ENCODE measurements at regions not wholly inside any gene's neighbourhood (a gene's known extent, or its start where the extent isn't known, plus 50 kb on each side); places are given as distances from the start of the nearest gene placed in this dataset.

GRCh38 chr12:118880720-118881493, 100.4 kb upstream of the SRRM4 start:
- CTCF ChIA-PET = no interaction called here
- POLR2A ChIA-PET = no interaction called here
- DNase-seq (no peak), ATAC-seq (no peak)
- Mint-ChIP-seq H3K4me3 (no peak overlapping the region), H3K27ac (no peak overlapping the region), H3K27me3 (no peaks in the 10 kb centered on the region), H3K9me3 (ENCODE audit: low read depth) (no peaks in the 10 kb centered on the region), H3K4me1 (no peaks in the 10 kb centered on the region), H3K36me3 (ENCODE audit: low read depth) (no peaks in the 10 kb centered on the region)
- intact Hi-C loops (cut with DNase I, micrococcal nuclease) = no loop called here

DNA sequence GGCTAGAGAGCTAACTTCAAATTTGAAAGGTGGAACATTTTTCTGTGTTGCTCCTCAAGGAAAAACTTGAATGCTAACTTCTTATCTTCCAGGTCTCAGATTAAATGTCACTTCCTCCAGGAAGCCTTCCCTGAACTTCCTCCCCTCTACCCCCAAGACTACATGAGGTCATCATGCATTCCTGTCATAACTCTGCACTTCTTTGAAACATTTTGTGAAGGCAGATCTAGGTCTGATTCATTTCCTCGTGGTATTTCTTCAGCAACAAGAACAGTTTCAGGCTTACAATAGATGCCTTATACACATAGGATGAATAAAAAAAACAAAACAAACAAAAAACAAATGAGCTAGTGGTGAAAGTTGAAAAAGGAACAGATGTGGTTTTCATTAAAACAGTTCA, 97.1 kb upstream of the SRRM4 start:
- H3K9me3 Mint-ChIP-seq (ENCODE audit: low read depth) = no peaks in the 10 kb centered on the region
- no peaks in the 10 kb centered on the region for H3K27me3 Mint-ChIP-seq
- no peak overlapping the region for H3K4me3 Mint-ChIP-seq
- no peaks in the 10 kb centered on the region for H3K36me3 Mint-ChIP-seq (ENCODE audit: low read depth)
- ChIA-PET POLR2A (no interaction called here), CTCF (no interaction called here)
- H3K4me1 Mint-ChIP-seq = no peaks in the 10 kb centered on the region
- ATAC-seq = no peak
- no peak for DNase-seq
- intact Hi-C loops (cut with DNase I, micrococcal nuclease) = no loop called here
- H3K27ac Mint-ChIP-seq = no peak overlapping the region

- no peaks in the 10 kb centered on the region for H3K9me3 Mint-ChIP-seq (ENCODE audit: low read depth)
- no peaks in the 10 kb centered on the region for H3K36me3 Mint-ChIP-seq (ENCODE audit: low read depth)
- DNase-seq = no peak
- ChIA-PET POLR2A (no interaction called here), CTCF (interaction anchor here (0.6 kb wide), 1 partner anchor 25 kb away, joined by 5 read pairs; no protein-coding TSS in a partner anchor)
- H3K4me1 Mint-ChIP-seq = no peaks in the 10 kb centered on the region
- no peak overlapping the region for H3K4me3 Mint-ChIP-seq
- ATAC-seq = no peak
- no peaks in the 10 kb centered on the region for H3K27me3 Mint-ChIP-seq
- no peak overlapping the region for H3K27ac Mint-ChIP-seq
- intact Hi-C loops (cut with DNase I, micrococcal nuclease) = no loop called here
These were observed 80.3 kb upstream of the SRRM4 start for GRCh38 chr12:118900993-118901392.

DNA sequence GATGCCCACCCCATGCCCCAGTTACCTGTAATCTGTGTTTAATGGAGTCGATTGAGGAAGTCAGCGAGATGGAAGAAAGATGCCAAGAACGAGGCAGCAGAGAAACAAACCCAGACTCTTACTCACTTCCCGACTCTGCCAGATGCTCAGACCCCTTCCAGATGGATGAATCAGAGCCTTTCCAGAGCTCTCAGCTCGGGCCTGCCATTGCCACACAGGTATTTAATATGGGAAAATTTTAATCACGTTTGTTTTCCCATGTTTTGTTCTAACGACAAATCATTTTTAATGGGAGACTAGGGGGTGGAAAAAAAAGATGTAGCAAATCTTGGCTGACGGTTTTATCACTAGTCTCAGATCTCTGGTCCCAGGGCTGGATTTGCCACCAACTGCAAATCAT, 72.5 kb upstream of the SRRM4 start:
- H3K4me3 Mint-ChIP-seq = no peak overlapping the region
- DNase-seq = no peak
- H3K4me1 Mint-ChIP-seq = no peaks in the 10 kb centered on the region
- H3K27me3 Mint-ChIP-seq = no peaks in the 10 kb centered on the region
- CTCF ChIA-PET = no interaction called here
- intact Hi-C loops (cut with DNase I, micrococcal nuclease) = no loop called here
- H3K9me3 Mint-ChIP-seq (ENCODE audit: low read depth) = no peaks in the 10 kb centered on the region
- POLR2A ChIA-PET = no interaction called here
- no peaks in the 10 kb centered on the region for H3K36me3 Mint-ChIP-seq (ENCODE audit: low read depth)
- no peak for ATAC-seq
- H3K27ac Mint-ChIP-seq = no peak overlapping the region

- ChIA-PET CTCF (interaction anchor here (1.2 kb wide), 1 partner anchor 11 kb away, joined by 3 read pairs; no protein-coding TSS in a partner anchor), POLR2A (no interaction called here)
- no peaks in the 10 kb centered on the region for H3K36me3 Mint-ChIP-seq (ENCODE audit: low read depth)
- intact Hi-C loops (cut with DNase I, micrococcal nuclease) = no loop called here
- H3K27me3 Mint-ChIP-seq = no peaks in the 10 kb centered on the region
- no peaks in the 10 kb centered on the region for H3K9me3 Mint-ChIP-seq (ENCODE audit: low read depth)
- no peak overlapping the region for H3K4me3 Mint-ChIP-seq
- H3K27ac Mint-ChIP-seq = no peak overlapping the region
- no peaks in the 10 kb centered on the region for H3K4me1 Mint-ChIP-seq
- ATAC-seq (no peak), DNase-seq (no peak)
These were observed 68.6 kb upstream of the SRRM4 start for GRCh38 chr12:118912697-118913270.

DNA sequence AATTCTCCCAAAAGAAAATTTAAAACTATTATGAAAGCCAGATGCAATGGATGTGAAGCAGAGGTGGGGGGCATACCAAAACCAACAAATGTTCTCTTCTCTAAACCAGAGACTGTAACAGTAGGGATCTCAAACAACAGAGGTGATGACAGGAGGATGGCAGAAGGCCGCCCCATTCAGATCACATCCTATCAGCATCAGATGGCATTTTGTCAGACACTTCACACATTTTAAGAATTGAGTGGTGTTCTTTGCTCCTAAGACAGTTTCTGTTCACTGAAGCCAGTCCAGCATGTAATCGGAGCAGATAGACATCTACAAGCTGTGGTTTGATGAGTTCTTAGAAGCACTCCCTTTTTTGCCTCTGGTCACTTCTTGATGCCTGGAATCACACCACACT, 59.6 kb upstream of the SRRM4 start:
- Mint-ChIP-seq H3K4me1 (no peaks in the 10 kb centered on the region), H3K27ac (no peak overlapping the region), H3K27me3 (peaks cover 3% of the 10 kb centered on the region), H3K4me3 (no peak overlapping the region), H3K9me3 (ENCODE audit: low read depth) (no peaks in the 10 kb centered on the region), H3K36me3 (ENCODE audit: low read depth) (no peaks in the 10 kb centered on the region)
- CTCF ChIA-PET = interaction anchor here (0.5 kb wide), 1 partner anchor 479 kb away, joined by 3 read pairs; no protein-coding TSS in a partner anchor
- DNase-seq (no peak), ATAC-seq (no peak)
- intact Hi-C loops (cut with DNase I, micrococcal nuclease) = no loop called here
- POLR2A ChIA-PET = no interaction called here

DNA sequence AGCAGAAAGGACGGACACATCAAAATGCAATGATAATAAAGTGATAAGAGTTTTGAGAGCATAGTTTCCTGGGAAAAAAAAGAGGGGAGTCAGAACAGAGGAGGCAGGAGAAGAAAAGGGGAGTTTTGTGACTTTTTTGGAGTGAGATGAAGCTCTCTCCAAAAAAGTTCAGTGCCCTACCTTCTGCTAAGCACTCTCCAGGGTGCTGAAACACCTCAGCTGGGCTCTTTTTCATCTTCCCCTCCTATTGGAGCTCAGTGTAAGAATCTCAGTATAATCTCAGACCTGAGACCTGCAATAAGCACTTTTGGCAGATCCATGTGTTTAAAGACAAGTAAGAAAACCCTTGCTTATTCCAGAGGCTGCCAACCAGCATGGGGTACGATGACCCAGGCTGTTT, 58.9 kb upstream of the SRRM4 start:
- no peak for DNase-seq
- H3K27me3 Mint-ChIP-seq = peaks cover 3% of the 10 kb centered on the region
- intact Hi-C loops (cut with DNase I, micrococcal nuclease) = no loop called here
- no peak for ATAC-seq
- no peak overlapping the region for H3K4me3 Mint-ChIP-seq
- H3K4me1 Mint-ChIP-seq = no peaks in the 10 kb centered on the region
- ChIA-PET CTCF (interaction anchor here (0.5 kb wide), 1 partner anchor 478 kb away, joined by 3 read pairs; no protein-coding TSS in a partner anchor), POLR2A (no interaction called here)
- no peak overlapping the region for H3K27ac Mint-ChIP-seq
- H3K36me3 Mint-ChIP-seq (ENCODE audit: low read depth) = no peaks in the 10 kb centered on the region
- no peaks in the 10 kb centered on the region for H3K9me3 Mint-ChIP-seq (ENCODE audit: low read depth)

- peaks cover 2% of the 10 kb centered on the region for H3K9me3 Mint-ChIP-seq (ENCODE audit: low read depth)
- peaks cover 3% of the 10 kb centered on the region for H3K27me3 Mint-ChIP-seq
- ChIA-PET CTCF (no interaction called here), POLR2A (no interaction called here)
- H3K27ac Mint-ChIP-seq = no peak overlapping the region
- no peaks in the 10 kb centered on the region for H3K36me3 Mint-ChIP-seq (ENCODE audit: low read depth)
- DNase-seq (no peak), ATAC-seq (no peak)
- no peaks in the 10 kb centered on the region for H3K4me1 Mint-ChIP-seq
- intact Hi-C loops (cut with DNase I, micrococcal nuclease) = no loop called here
- H3K4me3 Mint-ChIP-seq = no peak overlapping the region
These were observed 55.9 kb upstream of the SRRM4 start for GRCh38 chr12:118925407-118925806.

GRCh38 chr12:118925826-118926225, 55.5 kb upstream of the SRRM4 start:
- Mint-ChIP-seq H3K9me3 (ENCODE audit: low read depth) (peaks cover 2% of the 10 kb centered on the region), H3K27ac (no peak overlapping the region), H3K36me3 (ENCODE audit: low read depth) (no peaks in the 10 kb centered on the region), H3K4me1 (no peaks in the 10 kb centered on the region), H3K4me3 (no peak overlapping the region), H3K27me3 (peaks cover 3% of the 10 kb centered on the region)
- CTCF ChIA-PET = no interaction called here
- POLR2A ChIA-PET = no interaction called here
- DNase-seq (no peak), ATAC-seq (no peak)
- intact Hi-C loops (cut with DNase I, micrococcal nuclease) = no loop called here

Data from activated CD4-positive, alpha-beta T cell treated with anti-CD3 and anti-CD28 coated beads for 36 hours (primary cell).